ENCODE measurements at regions not wholly inside any gene's neighbourhood (a gene's known extent, or its start where the extent isn't known, plus 50 kb on each side); places are given as distances from the start of the nearest gene placed in this dataset.

DNA sequence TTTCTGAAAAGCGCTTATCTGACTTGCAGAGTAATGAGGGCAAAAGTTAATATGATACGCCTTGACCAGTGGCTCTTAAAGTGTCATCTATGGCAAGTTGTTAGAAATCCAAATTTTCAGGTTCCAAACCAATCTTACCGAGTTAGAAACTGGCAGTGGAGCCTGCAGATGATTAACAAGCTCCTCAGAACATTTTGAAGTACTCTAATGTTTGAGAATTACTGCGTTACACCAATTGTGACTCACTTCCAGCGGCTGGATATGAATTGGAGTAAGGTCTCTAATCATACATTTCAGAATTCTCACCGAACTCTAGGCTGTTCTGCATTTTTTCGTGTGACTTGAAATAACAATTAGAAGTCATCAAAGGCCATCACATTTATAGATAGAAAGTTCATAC is 73.5 kb upstream of the TMPRSS15 start:
- Histone ChIP-seq H3K27me3 (no peaks in the 10 kb centered on the region), H3K4me3 (no peak overlapping the region), H3K27ac (no peak overlapping the region), H3K36me3 (no peaks in the 10 kb centered on the region), H3K4me1 (peaks cover 0 to 5% (median 0%) of the 10 kb centered on the region in 4 donors), H3K9me3 (no peaks in the 10 kb centered on the region)
- WGBS, 2 donors: 63 to 64% methylated on average over 7 of the region's 7 CpGs
- no peak for TF ChIP-seq POLR2A (IDR thresholded peaks at IDR 0.05)
- TF ChIP-seq, protein P1, sequence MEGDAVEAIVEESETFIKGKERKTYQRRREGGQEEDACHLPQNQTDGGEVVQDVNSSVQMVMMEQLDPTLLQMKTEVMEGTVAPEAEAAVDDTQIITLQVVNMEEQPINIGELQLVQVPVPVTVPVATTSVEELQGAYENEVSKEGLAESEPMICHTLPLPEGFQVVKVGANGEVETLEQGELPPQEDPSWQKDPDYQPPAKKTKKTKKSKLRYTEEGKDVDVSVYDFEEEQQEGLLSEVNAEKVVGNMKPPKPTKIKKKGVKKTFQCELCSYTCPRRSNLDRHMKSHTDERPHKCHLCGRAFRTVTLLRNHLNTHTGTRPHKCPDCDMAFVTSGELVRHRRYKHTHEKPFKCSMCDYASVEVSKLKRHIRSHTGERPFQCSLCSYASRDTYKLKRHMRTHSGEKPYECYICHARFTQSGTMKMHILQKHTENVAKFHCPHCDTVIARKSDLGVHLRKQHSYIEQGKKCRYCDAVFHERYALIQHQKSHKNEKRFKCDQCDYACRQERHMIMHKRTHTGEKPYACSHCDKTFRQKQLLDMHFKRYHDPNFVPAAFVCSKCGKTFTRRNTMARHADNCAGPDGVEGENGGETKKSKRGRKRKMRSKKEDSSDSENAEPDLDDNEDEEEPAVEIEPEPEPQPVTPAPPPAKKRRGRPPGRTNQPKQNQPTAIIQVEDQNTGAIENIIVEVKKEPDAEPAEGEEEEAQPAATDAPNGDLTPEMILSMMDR (IDR thresholded peaks at IDR 0.05): no peak
- no peak for TF ChIP-seq EP300 (IDR thresholded peaks at IDR 0.05)
- no peak for TF ChIP-seq POLR2AphosphoS5 (IDR thresholded peaks at IDR 0.05)
- DNase-seq (peak in 1 of 2 donors; percentile 21), ATAC-seq (ENCODE audit: low FRiP score in 2 of 2) (no peak)

DNA sequence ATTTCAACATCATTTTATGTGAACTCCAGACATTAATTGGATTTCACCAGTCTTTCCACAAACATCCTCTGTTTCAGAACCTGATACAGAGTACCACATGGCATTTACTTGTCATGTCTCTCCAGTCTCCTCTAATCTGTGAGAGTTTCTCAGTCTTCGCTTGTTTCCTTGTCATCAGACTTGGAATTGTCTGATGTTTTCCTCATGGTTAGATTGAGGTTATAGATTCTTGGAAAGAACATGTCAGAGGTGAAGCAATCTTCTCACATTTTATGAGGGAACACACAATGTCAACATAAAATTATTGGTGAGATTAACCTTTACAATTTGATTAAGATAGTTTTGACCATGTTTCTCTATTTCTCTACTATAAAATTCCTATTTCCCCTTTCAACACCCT is 74.9 kb upstream of the TMPRSS15 start:
- no peaks in the 10 kb centered on the region for H3K36me3 ChIP-seq
- no peak overlapping the region for H3K27ac ChIP-seq
- TF ChIP-seq POLR2AphosphoS5 (IDR thresholded peaks at IDR 0.05): no peak
- TF ChIP-seq, protein P1 (IDR thresholded peaks at IDR 0.05): no peak
- TF ChIP-seq POLR2A (IDR thresholded peaks at IDR 0.05): no peak
- no peak for TF ChIP-seq EP300 (IDR thresholded peaks at IDR 0.05)
- H3K4me3 ChIP-seq: no peak overlapping the region
- H3K27me3 ChIP-seq: no peaks in the 10 kb centered on the region
- ATAC-seq (ENCODE audit: low FRiP score in 2 of 2) (no peak), DNase-seq (no peak)
- peaks cover 0 to 5% (median 0%) of the 10 kb centered on the region in 4 donors for H3K4me1 ChIP-seq
- no peaks in the 10 kb centered on the region for H3K9me3 ChIP-seq
- WGBS, 2 donors: 0 to 100% methylated on average over 1 of the region's 1 CpG

DNA sequence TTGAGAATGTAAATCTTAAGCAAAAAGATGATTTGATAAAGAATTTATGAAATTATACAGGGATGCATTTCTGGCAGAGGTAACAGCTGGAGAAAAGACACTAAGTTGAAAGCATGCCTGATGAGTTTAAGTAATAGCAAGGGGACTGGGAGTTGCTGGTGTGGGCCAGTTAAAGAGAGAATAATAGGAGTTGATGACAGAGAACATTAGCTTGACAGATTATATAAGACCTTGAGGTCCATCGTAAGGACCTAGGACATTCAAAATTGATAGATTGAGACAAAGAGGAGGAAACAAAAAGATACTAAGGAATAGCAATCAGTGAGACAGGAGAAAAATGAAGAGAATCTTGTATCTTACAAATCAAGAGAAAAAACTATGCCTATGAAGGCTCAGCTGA is 84.7 kb upstream of the TMPRSS15 start:
- Histone ChIP-seq H3K4me3 (no peak overlapping the region), H3K27me3 (no peaks in the 10 kb centered on the region)

DNA sequence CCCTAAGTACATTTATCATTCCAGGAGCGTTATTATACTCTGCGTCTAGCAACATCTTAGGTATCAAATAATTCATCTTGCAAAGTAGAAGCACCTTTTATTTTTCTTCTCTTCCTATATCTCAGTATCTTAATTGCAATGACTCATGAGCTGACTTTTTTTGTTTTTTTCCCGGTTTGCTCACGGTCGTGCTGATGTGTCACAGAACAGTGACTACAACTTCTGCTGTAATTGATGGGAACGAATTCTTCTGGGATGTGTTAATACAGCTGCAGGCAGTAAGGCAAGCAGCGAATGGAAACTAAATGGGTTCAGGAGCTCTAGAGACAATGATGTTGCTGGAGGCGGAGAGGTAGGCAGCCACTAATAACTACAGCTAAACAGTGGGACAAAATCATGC is 89.8 kb upstream of the TMPRSS15 start:
- WGBS, 2 donors: 84 to 85% methylated on average over 8 of the region's 8 CpGs
- no peak overlapping the region for H3K27ac ChIP-seq
- ATAC-seq (ENCODE audit: low FRiP score in 2 of 2): no peak
- no peaks in the 10 kb centered on the region for H3K27me3 ChIP-seq
- H3K36me3 ChIP-seq: no peaks in the 10 kb centered on the region
- no peak overlapping the region for H3K4me3 ChIP-seq
- H3K9me3 ChIP-seq: no peaks in the 10 kb centered on the region
- no peak for DNase-seq
- TF ChIP-seq EP300 (IDR thresholded peaks at IDR 0.05): no peak
- TF ChIP-seq POLR2A (IDR thresholded peaks at IDR 0.05): no peak
- TF ChIP-seq POLR2AphosphoS5 (IDR thresholded peaks at IDR 0.05): no peak
- TF ChIP-seq, protein P1 (IDR thresholded peaks at IDR 0.05): no peak
- H3K4me1 ChIP-seq: no peaks in the 10 kb centered on the region

More for the DNA sequence above, 84.7 kb upstream of the TMPRSS15 start:
- TF ChIP-seq POLR2AphosphoS5 (IDR thresholded peaks at IDR 0.05): no peak
- no peak for TF ChIP-seq POLR2A (IDR thresholded peaks at IDR 0.05)
- TF ChIP-seq, protein P1 (IDR thresholded peaks at IDR 0.05): no peak
- no peak for TF ChIP-seq EP300 (IDR thresholded peaks at IDR 0.05)
- DNase-seq: no peak
- Histone ChIP-seq H3K36me3 (no peaks in the 10 kb centered on the region), H3K9me3 (no peaks in the 10 kb centered on the region), H3K4me1 (no peaks in the 10 kb centered on the region), H3K27ac (no peak overlapping the region)
- WGBS, 2 donors: 67 to 81% methylated on average over 1 of the region's 1 CpG
- ATAC-seq (ENCODE audit: low FRiP score in 2 of 2): no peak

DNA sequence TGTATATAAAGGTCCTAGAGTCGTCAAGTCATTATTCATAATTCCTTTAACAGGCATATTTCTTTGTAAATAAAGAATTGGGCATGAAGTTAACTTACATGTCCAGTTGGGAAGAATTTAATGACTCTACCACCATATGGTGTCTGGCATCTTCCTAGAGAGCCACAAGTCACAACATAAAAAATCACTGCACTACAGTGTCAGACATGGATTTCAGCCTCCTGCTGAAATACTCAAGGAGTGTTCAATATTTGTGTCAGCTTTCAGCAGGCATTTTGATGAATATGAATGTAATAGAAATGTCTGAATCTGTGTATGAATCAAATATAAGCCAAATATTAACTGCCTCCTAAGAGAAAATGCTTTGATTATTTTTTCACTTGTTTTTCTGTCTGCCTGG is 91.9 kb upstream of the TMPRSS15 start:
- ATAC-seq (ENCODE audit: low FRiP score in 2 of 2) (no peak), DNase-seq (no peak)
- Histone ChIP-seq H3K4me3 (no peak overlapping the region), H3K36me3 (no peaks in the 10 kb centered on the region), H3K27me3 (no peaks in the 10 kb centered on the region), H3K4me1 (no peaks in the 10 kb centered on the region), H3K9me3 (no peaks in the 10 kb centered on the region), H3K27ac (no peak overlapping the region)
- WGBS, 2 donors: 81 to 83% methylated on average over 1 of the region's 1 CpG
- no peak for TF ChIP-seq EP300 (IDR thresholded peaks at IDR 0.05)
- TF ChIP-seq, protein P1 (IDR thresholded peaks at IDR 0.05): no peak
- TF ChIP-seq POLR2AphosphoS5 (IDR thresholded peaks at IDR 0.05): no peak
- TF ChIP-seq POLR2A (IDR thresholded peaks at IDR 0.05): no peak
